MCF 10A (cell line): ENCODE measurements at regions not wholly inside any gene's neighbourhood (a gene's known extent, or its start where the extent isn't known, plus 50 kb on each side); places are given as distances from the start of the nearest gene placed in this dataset.

Experiments used
- BruUV-seq: library from RNA; stranded (reverse); fragments of 400-500 nt; replicated peaks from 2 replicates; lab custom pipeline; 2021; lab: Mats Ljungman, UMichigan
- CTCF ChIA-PET: fragments of 300-600 bp; sonication (Branson Sonifier 250); formaldehyde crosslinking; extraction: SDS; loops from one replicate; lab custom pipeline; 2021; ENCODE audit warnings: antibody characterized with exemption, inconsistent platforms; lab: Yijun Ruan, JAX
- POLR2A ChIA-PET: fragments of 300-600, 350-650 bp; sonication (Branson Sonifier 250); formaldehyde crosslinking; extraction: SDS; loops from one replicate; lab custom pipeline; 2020; ENCODE audit warnings: antibody characterized with exemption, inconsistent platforms; lab: Yijun Ruan, JAX
- DNase-seq: peaks from one replicate; pipeline ENCODE4 v3.0.0-alpha.2; 2018; ENCODE audit not compliant: unreplicated experiment
- H3K27ac Mint-ChIP-seq: one replicate; pipeline ENCODE4 v1.8.0; 2022; ENCODE audit warnings: mild to moderate bottlenecking, low read depth, mixed read lengths; ENCODE audit not compliant: unreplicated experiment
- H3K27me3 Mint-ChIP-seq: one replicate; pipeline ENCODE4 v1.8.0; 2022; ENCODE audit warnings: mixed read lengths; ENCODE audit not compliant: insufficient read depth, unreplicated experiment
- H3K36me3 Mint-ChIP-seq: one replicate; pipeline ENCODE4 v1.8.0; 2022; ENCODE audit warnings: mild to moderate bottlenecking, moderate library complexity, mixed read lengths; ENCODE audit not compliant: insufficient read depth, unreplicated experiment
- H3K4me1 Mint-ChIP-seq: one replicate; pipeline ENCODE4 v1.8.0; 2022; ENCODE audit warnings: mixed read lengths; ENCODE audit not compliant: insufficient read depth, unreplicated experiment
- H3K4me3 Mint-ChIP-seq: one replicate; pipeline ENCODE4 v1.8.0; 2022; ENCODE audit warnings: mild to moderate bottlenecking, moderate library complexity, mixed read lengths; ENCODE audit not compliant: unreplicated experiment
- H3K9me3 Mint-ChIP-seq: one replicate; pipeline ENCODE4 v1.8.0; 2022; ENCODE audit warnings: mixed read lengths; ENCODE audit not compliant: unreplicated experiment
- CTCF ChIP-seq: fragments of 200-600 bp; IDR thresholded peaks from one replicate; pipeline ENCODE4 v1.8.0; 2022; ENCODE audit warnings: antibody characterized with exemption, mild to moderate bottlenecking; ENCODE audit not compliant: unreplicated experiment
- intact Hi-C: fragments of 100-400 bp; cut with micrococcal nuclease; formaldehyde crosslinking; loops from 2 replicates; pipeline ENCODE4 v1.14.1; 2022

DNA sequence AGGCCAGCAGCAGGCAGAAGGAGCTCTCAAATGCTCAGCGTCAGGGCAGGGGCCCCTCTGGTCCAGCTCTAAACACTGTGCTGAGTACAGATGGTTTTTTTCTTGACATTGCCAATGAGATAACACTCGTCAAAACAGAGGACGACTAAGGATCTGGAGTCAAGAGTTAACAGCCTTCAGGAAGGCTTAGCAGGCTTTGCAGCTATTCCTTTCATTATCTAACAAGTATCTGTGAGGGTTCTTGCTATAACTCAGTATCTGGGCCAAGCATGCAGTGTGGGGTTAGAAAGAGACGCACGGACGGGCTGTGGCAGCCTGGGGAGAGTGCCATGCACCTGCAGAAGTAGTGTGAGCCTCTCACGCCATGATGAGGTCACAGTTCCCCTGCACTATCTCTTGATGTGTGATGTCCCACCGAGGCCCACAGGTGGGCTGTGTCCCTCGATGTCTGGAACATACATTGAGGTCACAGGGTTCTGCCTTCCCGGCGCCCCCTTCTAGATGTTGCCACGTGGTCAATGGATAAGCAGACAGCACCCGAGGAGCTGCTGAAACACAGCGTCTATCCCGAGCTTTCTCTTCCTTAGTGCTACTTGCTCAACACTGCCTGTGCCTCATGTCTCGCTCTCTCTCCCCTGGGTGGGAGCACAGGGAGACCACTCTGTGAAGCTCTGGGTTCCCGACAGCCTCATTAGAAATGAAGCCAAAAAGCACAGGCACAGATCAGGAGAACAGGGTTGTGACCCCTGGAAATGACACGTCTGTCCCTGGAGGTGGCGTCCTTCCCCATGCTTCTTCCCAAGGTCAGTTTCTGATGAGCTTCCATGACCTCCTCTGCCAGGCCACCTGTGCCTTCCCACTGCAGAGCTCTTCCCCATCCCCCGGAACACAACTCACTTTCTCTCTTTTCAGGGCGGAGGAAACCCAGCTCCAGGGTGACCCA, 85.5 kb upstream of the RPS6KA2 start:
- peaks cover 14% of the 10 kb centered on the region for H3K27me3 Mint-ChIP-seq

DNA sequence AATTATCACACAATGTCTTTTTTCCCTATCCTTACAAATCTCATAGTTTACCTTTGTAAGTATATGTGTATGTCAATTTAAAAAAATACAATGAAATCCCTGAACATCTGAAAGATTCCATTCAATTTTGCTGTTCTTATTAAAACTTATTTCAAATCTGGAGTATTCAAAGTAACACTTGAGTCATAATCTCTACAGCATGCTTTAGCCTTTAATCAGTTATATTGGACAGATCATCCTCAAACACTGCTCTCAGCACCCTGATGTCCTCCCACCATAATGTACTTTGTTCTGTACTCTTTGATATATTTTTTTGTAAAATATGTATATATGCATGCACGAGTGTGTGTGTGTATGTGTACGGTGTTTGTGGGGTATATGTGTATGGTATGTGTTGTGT, 83.0 kb upstream of the RPS6KA2 start:
- ChIA-PET CTCF (no interaction called here), POLR2A (no interaction called here)
- no peak for TF ChIP-seq CTCF
- no TSS peak for BruUV-seq
- no peak for DNase-seq
- Mint-ChIP-seq H3K4me1 (no peaks in the 10 kb centered on the region), H3K4me3 (no peak overlapping the region), H3K27ac (no peak overlapping the region), H3K27me3 (peaks cover 18% of the 10 kb centered on the region), H3K9me3 (peaks cover 8% of the 10 kb centered on the region), H3K36me3 (peaks cover 4% of the 10 kb centered on the region)
- intact Hi-C loops, result no loop called here

More for the DNA sequence above, 85.5 kb upstream of the RPS6KA2 start:
- BruUV-seq, result no TSS peak
- TF ChIP-seq CTCF, result no peak
- H3K4me3 Mint-ChIP-seq, result no peak overlapping the region
- ChIA-PET POLR2A (interaction anchor here (0.8 kb wide), 1 partner anchor 90 kb away, joined by 3 read pairs; no protein-coding TSS in a partner anchor), CTCF (interaction anchor here (0.7 kb wide), 1 partner anchor 277 kb away, joined by 4 read pairs; no protein-coding TSS in a partner anchor)
- no peak for DNase-seq
- no peaks in the 10 kb centered on the region for H3K36me3 Mint-ChIP-seq
- peaks cover 8% of the 10 kb centered on the region for H3K9me3 Mint-ChIP-seq
- no peak overlapping the region for H3K27ac Mint-ChIP-seq
- no peaks in the 10 kb centered on the region for H3K4me1 Mint-ChIP-seq
- intact Hi-C loops, result no loop called here

DNA sequence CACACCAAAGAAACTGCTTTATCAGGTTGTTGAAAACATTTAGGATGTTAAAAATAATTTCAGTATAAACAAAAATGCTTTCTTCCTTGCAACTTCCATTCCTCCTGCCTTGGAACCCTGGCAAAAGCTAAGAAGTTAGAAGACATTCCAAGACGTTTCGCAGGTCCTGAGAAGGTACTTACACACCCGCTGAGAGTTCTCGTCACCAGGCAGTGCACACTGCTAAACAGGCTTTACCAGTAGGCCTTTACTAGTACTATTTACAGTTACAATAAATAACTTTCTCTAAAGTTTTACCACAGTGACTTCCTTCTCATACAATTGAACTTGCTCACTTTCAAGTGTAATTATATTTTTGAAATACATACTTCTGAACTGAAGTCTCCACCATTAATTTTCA, 81.4 kb upstream of the RPS6KA2 start:
- TF ChIP-seq CTCF, result no peak
- peaks cover 6% of the 10 kb centered on the region for H3K36me3 Mint-ChIP-seq
- CTCF ChIA-PET, result no interaction called here
- BruUV-seq, result no TSS peak
- no peaks in the 10 kb centered on the region for H3K4me1 Mint-ChIP-seq
- peaks cover 8% of the 10 kb centered on the region for H3K9me3 Mint-ChIP-seq
- H3K27ac Mint-ChIP-seq, result no peak overlapping the region
- DNase-seq, result no peak
- intact Hi-C loops, result no loop called here
- POLR2A ChIA-PET, result no interaction called here
- H3K4me3 Mint-ChIP-seq, result no peak overlapping the region
- peaks cover 28% of the 10 kb centered on the region for H3K27me3 Mint-ChIP-seq

GRCh38 chr6:166707045-166707444, 80.0 kb upstream of the RPS6KA2 start:
- H3K4me1 Mint-ChIP-seq, result no peaks in the 10 kb centered on the region
- BruUV-seq, result no TSS peak
- H3K27ac Mint-ChIP-seq, result no peak overlapping the region
- H3K36me3 Mint-ChIP-seq, result peaks cover 6% of the 10 kb centered on the region
- intact Hi-C loops, result no loop called here
- TF ChIP-seq CTCF, result no peak
- peaks cover 8% of the 10 kb centered on the region for H3K9me3 Mint-ChIP-seq
- DNase-seq, result peak; percentile 28
- ChIA-PET POLR2A (no interaction called here), CTCF (interaction anchor here (0.6 kb wide), 1 partner anchor 113 kb away, joined by 3 read pairs; no protein-coding TSS in a partner anchor)
- H3K27me3 Mint-ChIP-seq, result peaks cover 28% of the 10 kb centered on the region
- H3K4me3 Mint-ChIP-seq, result no peak overlapping the region
